GM21423 (cell line): ENCODE measurements at regions not wholly inside any gene's neighbourhood (a gene's known extent, or its start where the extent isn't known, plus 50 kb on each side); places are given as distances from the start of the nearest gene placed in this dataset.
"Not testable (repeated sequence)": the region's sequence is repeated elsewhere in the genome, so short reads cannot be mapped to it uniquely, and the experiment has no call there.

Experiments
- ATAC-seq: cut with Tn5 transposase; IDR thresholded peaks from one replicate; pipeline ENCODE4 v1.9.1; 2021; ENCODE audit warnings: mild to moderate bottlenecking, moderate library complexity; ENCODE audit not compliant: unreplicated experiment

- ATAC-seq, result no peak
Measured at GRCh38 chr4:74543983-74544382, 99.0 kb downstream of the AREG start.

DNA sequence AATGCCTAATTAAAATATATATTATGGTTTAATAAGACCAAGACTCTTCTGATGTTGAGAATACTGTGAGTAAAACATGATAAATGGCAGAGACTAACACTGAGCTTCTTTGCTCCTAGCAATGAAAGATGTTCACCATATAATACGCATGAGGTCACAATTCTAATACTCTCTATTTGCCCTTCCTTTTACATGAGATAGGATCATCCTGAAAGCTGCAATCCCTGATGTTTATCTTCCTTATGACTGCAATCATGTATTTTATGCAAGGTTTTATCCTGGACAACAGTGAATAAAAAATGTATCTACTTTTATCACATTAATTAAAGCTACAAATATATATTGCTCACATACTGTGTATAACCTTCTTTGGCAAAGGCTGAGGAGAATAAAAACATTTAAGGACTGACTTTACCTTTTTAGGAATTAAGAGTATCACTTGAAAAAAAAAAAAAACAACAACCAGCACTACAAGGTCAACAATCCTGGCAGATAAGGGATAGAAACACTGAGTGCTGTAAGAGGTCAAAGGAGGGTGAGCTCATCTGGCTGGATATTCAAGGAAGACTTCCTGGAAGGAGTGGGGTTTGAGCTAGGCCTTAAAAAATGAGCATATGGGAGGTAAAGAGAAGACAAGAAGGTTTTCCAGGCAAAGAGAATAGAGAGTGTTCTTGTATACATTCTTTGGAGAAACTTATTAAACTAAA lies 99.9 kb downstream of the AREG start:
- ATAC-seq, result no peak

DNA sequence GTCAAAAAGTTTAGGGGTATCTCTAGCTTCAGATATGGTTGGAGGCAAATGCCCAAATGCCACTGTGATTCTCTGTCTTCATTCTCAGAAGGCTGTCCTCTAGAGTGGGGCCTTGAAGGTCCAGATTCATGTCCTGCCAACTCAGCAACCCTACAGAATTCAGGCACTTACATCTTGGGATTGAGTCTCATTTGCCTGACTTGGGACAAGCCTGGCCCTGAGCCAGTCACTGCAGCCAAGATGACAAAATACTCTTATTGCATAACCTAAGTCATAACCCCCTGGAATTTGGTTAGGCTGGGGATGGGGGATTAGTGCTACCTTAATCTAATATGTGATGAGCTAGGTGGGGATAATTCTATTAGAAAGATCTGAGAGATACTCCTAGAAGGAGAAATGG lies 100.5 kb downstream of the AREG start:
- no peak for ATAC-seq

GRCh38 chr4:74546057-74546456 lies 101.1 kb downstream of the AREG start:
- ATAC-seq, result no peak

DNA sequence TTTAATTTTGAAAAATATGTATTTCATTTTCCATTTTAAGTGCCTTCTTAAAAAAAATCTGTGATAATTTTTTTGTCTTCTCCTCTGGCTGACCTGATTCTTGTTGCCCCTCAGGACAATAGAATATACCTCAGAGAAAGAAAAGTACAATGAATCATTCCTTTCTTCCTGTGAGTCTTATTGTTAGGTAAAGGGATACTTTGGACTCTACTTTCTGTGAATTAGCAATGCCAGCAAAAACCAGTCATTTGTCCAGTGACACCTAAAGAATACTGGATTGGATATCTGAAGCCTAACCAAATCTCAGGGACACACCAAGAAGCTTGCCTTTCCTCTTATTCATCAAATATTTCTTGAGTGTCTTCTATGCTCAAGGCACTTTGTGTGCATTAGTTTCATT lies 102.1 kb downstream of the AREG start:
- ATAC-seq, result no peak

- ATAC-seq, result no peak
Measured at GRCh38 chr4:74548561-74548960, 103.6 kb downstream of the AREG start.

DNA sequence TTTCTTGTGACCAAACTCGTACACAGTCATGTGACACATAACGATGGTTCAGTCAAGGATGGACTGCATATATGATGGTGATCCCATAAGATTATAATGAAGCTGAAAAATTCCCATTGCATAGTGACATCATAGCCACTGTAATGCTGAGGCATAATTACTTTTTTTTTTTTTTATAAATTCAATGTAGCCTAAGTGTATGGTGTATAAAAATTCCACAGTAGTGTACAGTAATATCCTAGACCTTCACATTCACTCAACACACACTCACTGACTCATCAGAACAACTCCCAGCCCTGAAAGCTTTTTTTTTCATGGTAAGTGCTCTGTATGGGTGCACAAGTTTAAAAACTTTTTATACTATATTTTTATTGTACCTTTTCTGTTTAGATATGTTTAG lies 105.0 kb downstream of the AREG start:
- no peak for ATAC-seq

DNA sequence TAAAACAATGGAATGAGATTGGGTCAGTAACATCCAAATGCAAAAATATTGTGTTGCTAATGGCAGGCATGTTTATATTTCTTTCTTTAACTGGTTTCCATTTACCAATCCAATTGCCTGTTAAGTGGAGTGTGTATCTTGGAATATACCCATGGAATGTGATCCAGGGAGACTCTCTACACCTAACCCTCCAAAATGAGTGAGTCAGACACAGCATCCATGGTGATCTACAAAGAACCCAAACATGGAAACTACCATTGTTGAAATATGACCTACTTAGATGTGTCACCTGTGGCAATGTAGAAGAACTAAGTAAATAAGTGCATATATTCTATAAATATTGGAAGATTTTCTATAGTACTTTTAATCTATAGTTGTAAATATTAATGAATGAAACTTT lies 110.3 kb downstream of the AREG start:
- no peak for ATAC-seq

DNA sequence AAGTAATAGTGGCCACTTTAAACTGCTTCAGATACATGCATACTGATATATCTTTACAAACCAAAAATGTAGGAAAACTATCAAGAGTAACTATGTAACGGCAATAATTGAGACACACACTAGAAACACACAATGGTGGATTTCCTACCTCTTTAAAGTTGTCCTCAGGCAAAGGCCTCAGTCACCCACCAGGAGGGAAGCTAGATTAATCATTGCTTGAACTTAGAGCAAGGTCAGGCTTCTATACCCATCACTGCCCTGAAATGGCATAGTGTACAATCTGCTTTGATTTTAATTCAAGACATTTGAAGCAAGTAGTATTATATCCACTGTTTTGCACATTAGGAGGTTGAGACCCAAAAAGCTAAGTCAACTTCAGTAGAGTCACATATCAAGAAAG lies 110.9 kb downstream of the AREG start:
- ATAC-seq, result no peak

DNA sequence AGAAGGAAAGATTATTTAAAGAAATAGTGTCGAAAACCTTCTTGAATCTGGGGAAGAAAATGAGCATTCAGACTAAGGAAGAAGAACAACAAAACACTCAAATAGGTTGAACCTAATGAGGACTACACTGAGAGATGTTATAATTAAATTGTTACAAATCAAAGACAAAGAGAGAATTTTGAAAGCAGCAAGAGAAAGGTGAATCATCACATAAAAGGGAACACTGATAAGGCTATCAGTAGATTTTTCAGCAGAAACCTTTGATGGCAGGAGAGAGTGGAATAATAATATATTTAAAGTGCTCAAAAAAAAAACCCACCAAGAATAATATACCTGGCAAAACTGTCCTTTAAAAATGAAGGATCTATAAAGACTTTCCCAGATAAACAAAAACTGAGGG lies 114.9 kb downstream of the AREG start:
- ATAC-seq, result no peak

GRCh38 chr4:74567981-74568380 lies 123.0 kb downstream of the AREG start:
- ATAC-seq, result no peak

DNA sequence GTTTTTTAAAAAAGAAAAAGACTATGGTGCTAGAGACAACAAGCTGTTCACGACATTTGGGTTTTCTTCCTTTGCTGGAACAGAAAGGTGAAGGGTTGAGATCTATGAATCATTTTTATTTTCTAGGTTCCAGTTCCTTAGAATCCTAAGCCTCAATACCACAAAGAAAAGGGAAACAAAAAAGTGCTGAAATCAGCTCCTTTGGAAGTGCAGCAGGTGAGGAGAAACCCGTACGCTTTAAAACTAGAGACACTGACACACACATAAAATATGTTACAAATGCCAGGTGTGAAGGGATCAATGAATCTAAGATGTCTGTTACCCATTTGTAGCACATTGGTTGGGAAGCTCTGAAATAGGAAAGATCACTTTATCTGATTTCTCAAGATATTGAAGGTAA lies 125.2 kb downstream of the AREG start:
- no peak for ATAC-seq

GRCh38 chr4:74578329-74578728 lies 133.4 kb downstream of the AREG start:
- ATAC-seq, result no peak

DNA sequence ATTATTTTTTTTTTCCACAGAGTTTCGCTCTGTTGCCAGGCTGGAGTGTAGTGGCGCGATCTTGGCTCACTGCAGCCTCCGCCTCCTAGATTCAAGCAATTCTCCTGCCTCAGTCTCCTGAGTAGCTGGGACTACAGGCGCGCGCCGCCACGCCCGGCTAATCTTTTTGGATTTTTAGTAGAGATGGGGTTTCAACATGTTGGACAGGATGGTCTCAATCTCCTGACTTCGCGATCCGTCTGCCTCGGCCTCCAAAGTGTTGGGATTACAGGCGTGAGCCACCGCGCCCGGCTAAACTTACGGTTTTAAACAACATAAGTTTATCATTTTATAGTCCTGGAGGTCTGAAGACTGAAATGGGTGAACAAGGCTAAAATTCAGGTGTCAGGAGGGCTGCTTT lies 133.9 kb downstream of the AREG start:
- ATAC-seq, result not testable (repeated sequence)

DNA sequence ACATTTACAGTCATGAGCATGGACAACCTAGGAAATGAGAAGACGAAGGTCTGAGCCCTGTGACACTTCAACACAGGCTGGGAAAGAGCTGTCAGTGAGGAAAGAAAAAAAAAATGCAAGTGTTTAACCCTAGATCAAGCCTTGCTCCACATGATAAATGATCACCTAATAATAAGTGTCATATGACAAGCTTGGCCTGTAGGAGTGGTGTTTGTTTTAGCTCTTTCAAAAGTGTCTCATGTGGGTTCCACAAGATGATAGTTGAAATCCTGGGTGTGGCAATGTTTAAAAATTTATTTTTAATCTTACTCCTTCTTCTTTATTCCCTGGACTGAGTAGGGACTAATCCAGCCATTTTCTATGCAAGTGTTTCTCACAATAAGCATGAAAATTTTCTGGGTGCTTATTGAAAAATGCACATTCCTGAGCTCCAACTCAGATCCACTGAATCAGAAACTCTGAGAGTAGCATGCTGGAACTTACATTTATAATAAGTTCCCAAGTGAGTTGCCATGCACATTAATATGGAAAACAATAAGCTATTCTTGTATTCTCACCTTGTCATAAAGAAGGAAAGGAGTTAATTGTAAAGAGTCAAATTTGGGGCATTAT lies 138.3 kb downstream of the AREG start:
- ATAC-seq, result no peak

- ATAC-seq, result no peak
Measured at GRCh38 chr4:74583757-74584156, 138.8 kb downstream of the AREG start.

DNA sequence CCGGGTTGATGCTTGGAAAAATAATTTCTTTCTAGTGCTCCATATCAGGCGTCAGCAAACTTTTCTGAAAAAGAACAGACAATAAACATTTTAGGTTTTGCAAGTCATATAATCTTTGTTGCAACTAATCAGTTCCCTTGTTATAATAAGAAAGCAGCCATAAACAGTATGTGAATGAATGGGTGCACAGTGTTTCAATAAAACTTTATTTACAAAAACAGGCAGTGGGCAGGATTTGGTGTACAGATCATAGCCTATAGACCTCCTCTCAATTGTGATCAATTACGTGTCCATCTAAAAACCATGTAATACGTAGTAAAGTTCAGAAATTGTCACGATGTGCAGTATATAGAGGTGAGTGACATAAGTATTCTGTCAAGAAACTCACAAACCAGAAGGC lies 143.4 kb downstream of the AREG start:
- ATAC-seq, result no peak

- ATAC-seq, result no peak
Measured at GRCh38 chr4:74590476-74590875, 145.5 kb downstream of the AREG start.

GRCh38 chr4:74598611-74599325 lies 153.8 kb downstream of the AREG start:
- ATAC-seq, result no peak

GRCh38 chr4:74603186-74603585 lies 158.2 kb downstream of the AREG start:
- ATAC-seq, result no peak

GRCh38 chr4:74608151-74608949 lies 163.4 kb downstream of the AREG start:
- ATAC-seq, result no peak
